ENCODE measurements at regions not wholly inside any gene's neighbourhood (a gene's known extent, or its start where the extent isn't known, plus 50 kb on each side); places are given as distances from the start of the nearest gene placed in this dataset.

DNA sequence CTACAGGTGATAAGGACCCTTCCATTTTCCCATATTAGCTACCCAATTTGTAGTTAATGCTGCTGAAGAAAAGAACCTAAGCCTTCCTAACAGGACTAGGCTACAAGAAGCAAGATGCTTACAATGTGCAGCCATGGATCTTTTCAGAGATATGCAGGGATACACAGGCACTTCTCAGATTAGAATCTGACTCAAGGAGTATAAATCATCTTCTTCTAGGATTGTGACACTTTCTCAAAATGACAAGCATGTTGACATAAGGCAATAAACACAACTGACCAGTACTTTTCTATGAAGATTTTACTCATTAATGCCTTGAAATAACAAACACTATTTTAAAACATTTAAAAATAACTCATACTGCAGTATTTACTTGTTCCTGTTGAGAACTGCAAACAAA is 127.9 kb upstream of the ACVR2A start:
- no peak overlapping the region for H3K4me3 ChIP-seq
- intact Hi-C loops (cut with DNase I; ENCODE audit: low total_unique reads), result no loop called here
- no peaks in the 10 kb centered on the region for H3K36me3 ChIP-seq (ENCODE audit: low read depth, missing control alignments)
- no peak for DNase-seq
- no peak overlapping the region for H3K27ac ChIP-seq
- H3K27me3 ChIP-seq, result no peaks in the 10 kb centered on the region
- TF ChIP-seq POLR2A (IDR thresholded peaks at IDR 0.05) (no peak), CTCF (IDR thresholded peaks at IDR 0.05) (no peak)
- H3K4me1 ChIP-seq, result no peaks in the 10 kb centered on the region
- H3K9me3 ChIP-seq, result no peaks in the 10 kb centered on the region

DNA sequence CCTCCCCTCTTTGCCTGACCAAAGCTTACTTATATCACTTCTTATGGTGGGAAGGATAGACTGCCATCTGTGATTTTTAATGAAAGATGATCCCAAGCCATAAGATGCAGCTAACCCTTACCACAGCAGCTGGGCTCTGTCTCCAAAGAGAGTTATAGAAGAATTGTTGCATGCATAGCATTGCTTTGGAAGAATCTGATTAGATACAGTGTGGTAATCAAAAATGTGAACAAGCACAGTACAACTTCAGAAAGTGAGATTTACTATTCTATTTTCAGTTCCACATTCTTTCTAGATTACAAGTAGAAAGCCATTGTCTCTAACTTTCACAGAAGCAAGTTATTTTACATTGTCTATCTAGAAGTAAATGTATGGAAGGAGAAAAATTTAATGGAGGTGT is 129.0 kb upstream of the ACVR2A start:
- Histone ChIP-seq H3K27me3 (no peaks in the 10 kb centered on the region), H3K4me3 (no peak overlapping the region), H3K27ac (no peak overlapping the region), H3K36me3 (ENCODE audit: low read depth, missing control alignments) (no peaks in the 10 kb centered on the region), H3K4me1 (no peaks in the 10 kb centered on the region), H3K9me3 (no peaks in the 10 kb centered on the region)
- DNase-seq, result no peak
- TF ChIP-seq CTCF (IDR thresholded peaks at IDR 0.05) (no peak), POLR2A (IDR thresholded peaks at IDR 0.05) (no peak)
- intact Hi-C loops (cut with DNase I; ENCODE audit: low total_unique reads), result no loop called here

GRCh38 chr2:147714582-147714981 is 130.2 kb upstream of the ACVR2A start:
- Histone ChIP-seq H3K27me3 (no peaks in the 10 kb centered on the region), H3K4me3 (no peak overlapping the region), H3K4me1 (no peaks in the 10 kb centered on the region), H3K27ac (no peak overlapping the region), H3K36me3 (ENCODE audit: low read depth, missing control alignments) (no peaks in the 10 kb centered on the region), H3K9me3 (no peaks in the 10 kb centered on the region)
- intact Hi-C loops (cut with DNase I; ENCODE audit: low total_unique reads), result no loop called here
- no peak for DNase-seq
- 67 to 68% methylated on average over 3 of the region's 3 CpGs for WGBS, 2 donors
- TF ChIP-seq CTCF (IDR thresholded peaks at IDR 0.05) (no peak), POLR2A (IDR thresholded peaks at IDR 0.05) (no peak)

GRCh38 chr2:147713349-147713748 is 131.5 kb upstream of the ACVR2A start:
- H3K4me3 ChIP-seq, result no peak overlapping the region
- no peak overlapping the region for H3K27ac ChIP-seq
- no peaks in the 10 kb centered on the region for H3K36me3 ChIP-seq (ENCODE audit: low read depth, missing control alignments)
- no peak for DNase-seq
- no peaks in the 10 kb centered on the region for H3K4me1 ChIP-seq
- no peaks in the 10 kb centered on the region for H3K27me3 ChIP-seq
- intact Hi-C loops (cut with DNase I; ENCODE audit: low total_unique reads), result no loop called here
- no peaks in the 10 kb centered on the region for H3K9me3 ChIP-seq
- TF ChIP-seq CTCF (IDR thresholded peaks at IDR 0.05) (no peak), POLR2A (IDR thresholded peaks at IDR 0.05) (no peak)

DNA sequence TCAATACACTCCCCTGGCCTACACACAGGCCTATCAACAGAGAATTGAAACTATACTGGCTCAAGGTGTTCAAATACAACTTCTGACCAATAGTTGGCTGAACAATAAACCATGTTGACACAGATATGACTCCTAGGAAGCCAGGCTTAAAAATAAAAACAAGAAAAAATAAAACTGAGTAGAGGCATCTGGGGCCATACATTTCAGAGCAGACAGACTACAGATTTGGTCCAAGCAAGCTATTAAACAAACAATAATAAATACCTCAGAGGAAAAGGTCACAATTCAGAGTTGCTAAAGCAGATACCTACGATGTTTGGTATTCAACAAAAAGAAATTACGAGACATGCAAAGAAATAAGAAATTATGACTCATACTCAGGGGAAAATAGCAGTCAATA is 132.8 kb upstream of the ACVR2A start:
- TF ChIP-seq POLR2A (IDR thresholded peaks at IDR 0.05), result no peak
- TF ChIP-seq CTCF (IDR thresholded peaks at IDR 0.05), result no peak
- H3K4me1 ChIP-seq, result no peaks in the 10 kb centered on the region
- intact Hi-C loops (cut with DNase I; ENCODE audit: low total_unique reads), result no loop called here
- no peak overlapping the region for H3K27ac ChIP-seq
- H3K9me3 ChIP-seq, result no peaks in the 10 kb centered on the region
- no peak for DNase-seq
- H3K27me3 ChIP-seq, result no peaks in the 10 kb centered on the region
- H3K36me3 ChIP-seq (ENCODE audit: low read depth, missing control alignments), result no peaks in the 10 kb centered on the region
- H3K4me3 ChIP-seq, result no peak overlapping the region
- 79 to 81% methylated on average over 2 of the region's 2 CpGs for WGBS, 2 donors

Data from testis (tissue), 2 donors.